Retinal pigment epithelial cell (primary cell): ENCODE measurements at regions not wholly inside any gene's neighbourhood (a gene's known extent, or its start where the extent isn't known, plus 50 kb on each side); places are given as distances from the start of the nearest gene placed in this dataset.

ENCODE experiments used
- DNase-seq: peaks from one replicate; pipeline ENCODE4 v3.0.0-alpha.2; 2010; ENCODE audit warnings: low read depth
- H3K4me3 ChIP-seq: 2 replicates; pipeline ENCODE4 v1.5.1; 2011; ENCODE audit warnings: mild to moderate bottlenecking, low read length, control low read depth, moderate library complexity
- TF ChIP-seq, protein P1 (sequence below): conservative IDR thresholded peaks from 2 replicates; pipeline ENCODE4 v1.5.1; 2011; ENCODE audit warnings: low read depth, low read length, control low read depth, inconsistent platforms

- TF ChIP-seq, protein P1, sequence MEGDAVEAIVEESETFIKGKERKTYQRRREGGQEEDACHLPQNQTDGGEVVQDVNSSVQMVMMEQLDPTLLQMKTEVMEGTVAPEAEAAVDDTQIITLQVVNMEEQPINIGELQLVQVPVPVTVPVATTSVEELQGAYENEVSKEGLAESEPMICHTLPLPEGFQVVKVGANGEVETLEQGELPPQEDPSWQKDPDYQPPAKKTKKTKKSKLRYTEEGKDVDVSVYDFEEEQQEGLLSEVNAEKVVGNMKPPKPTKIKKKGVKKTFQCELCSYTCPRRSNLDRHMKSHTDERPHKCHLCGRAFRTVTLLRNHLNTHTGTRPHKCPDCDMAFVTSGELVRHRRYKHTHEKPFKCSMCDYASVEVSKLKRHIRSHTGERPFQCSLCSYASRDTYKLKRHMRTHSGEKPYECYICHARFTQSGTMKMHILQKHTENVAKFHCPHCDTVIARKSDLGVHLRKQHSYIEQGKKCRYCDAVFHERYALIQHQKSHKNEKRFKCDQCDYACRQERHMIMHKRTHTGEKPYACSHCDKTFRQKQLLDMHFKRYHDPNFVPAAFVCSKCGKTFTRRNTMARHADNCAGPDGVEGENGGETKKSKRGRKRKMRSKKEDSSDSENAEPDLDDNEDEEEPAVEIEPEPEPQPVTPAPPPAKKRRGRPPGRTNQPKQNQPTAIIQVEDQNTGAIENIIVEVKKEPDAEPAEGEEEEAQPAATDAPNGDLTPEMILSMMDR, result no peak
- no peak overlapping the region for H3K4me3 ChIP-seq
- DNase-seq, result peak; percentile 10
Measured at GRCh38 chrX:40278340-40279090, 180.8 kb upstream of the BCOR start.

GRCh38 chrX:40277672-40278071 is 179.9 kb upstream of the BCOR start:
- H3K4me3 ChIP-seq, result no peak overlapping the region
- TF ChIP-seq, protein P1, result no peak
- no peak for DNase-seq

GRCh38 chrX:40273356-40274050 is 175.7 kb upstream of the BCOR start:
- TF ChIP-seq, protein P1, result no peak
- H3K4me3 ChIP-seq, result no peak overlapping the region
- no peak for DNase-seq

DNA sequence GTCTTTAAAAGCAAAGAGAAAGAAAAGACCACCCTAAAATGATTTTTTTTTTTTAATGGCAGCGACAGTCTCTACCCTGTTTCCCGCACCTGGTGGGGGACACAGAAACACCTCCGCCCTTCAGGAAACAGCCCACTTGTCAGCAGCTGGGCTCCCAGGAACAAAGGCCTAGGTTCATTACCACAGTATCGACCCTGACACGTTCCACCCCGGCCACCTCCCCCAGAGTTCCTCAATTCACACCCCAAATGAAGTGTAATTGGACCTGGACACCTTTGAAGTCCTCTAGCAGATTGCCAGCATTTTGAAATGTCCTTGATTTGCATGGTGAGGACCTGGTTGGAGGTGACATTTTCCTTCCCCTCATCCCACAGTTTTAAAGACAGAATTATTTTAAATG is 175.0 kb upstream of the BCOR start:
- no peak for DNase-seq
- TF ChIP-seq, protein P1, result no peak
- no peak overlapping the region for H3K4me3 ChIP-seq

DNA sequence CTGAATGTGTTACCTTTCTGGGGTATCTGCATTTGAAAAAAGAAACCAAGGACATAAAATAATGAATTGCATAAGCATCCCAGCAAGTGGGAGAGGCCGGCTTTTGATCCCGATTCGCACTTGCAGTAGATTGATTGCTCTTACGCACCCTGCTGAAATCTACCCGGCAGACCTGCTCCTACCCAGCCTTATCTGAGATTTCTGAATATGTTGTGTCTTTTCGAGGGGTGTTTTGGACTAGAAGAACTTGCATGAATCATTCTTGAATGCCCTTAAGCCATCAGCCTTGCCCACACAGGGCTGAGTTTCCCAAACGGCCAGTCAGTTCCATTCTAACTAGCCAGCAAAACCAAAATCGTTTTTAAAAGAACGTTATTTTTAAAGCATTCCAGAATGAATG is 174.4 kb upstream of the BCOR start:
- DNase-seq, result no peak
- TF ChIP-seq, protein P1, result no peak

GRCh38 chrX:40268188-40268520 is 170.4 kb upstream of the BCOR start:
- TF ChIP-seq, protein P1, result no peak
- no peak for DNase-seq
- no peak overlapping the region for H3K4me3 ChIP-seq

More for the DNA sequence above, 174.4 kb upstream of the BCOR start:
- H3K4me3 ChIP-seq, result no peak overlapping the region
